Vagina (tissue), 2 donors: ENCODE measurements at regions not wholly inside any gene's neighbourhood (a gene's known extent, or its start where the extent isn't known, plus 50 kb on each side); places are given as distances from the start of the nearest gene placed in this dataset.

ENCODE experiments used
- POLR2A ChIP-seq, 2 donors: fragments of 450-650 bp; IDR thresholded peaks; one replicate each; pipeline ENCODE4 v1.6.1; 2017; ENCODE audit warnings: antibody characterized with exemption in 2 of 2, mild to moderate bottlenecking in 2 of 2, moderate library complexity in 2 of 2
- POLR2AphosphoS5 ChIP-seq, 2 donors: sonication (generic); formaldehyde crosslinking; IDR thresholded peaks; one replicate each; pipeline ENCODE4 v1.9.0; 2017; ENCODE audit warnings: antibody characterized with exemption in 2 of 2, mild to moderate bottlenecking in 2 of 2, low read depth in 1 of 2; ENCODE audit not compliant: insufficient read depth in 1 of 2
- TF ChIP-seq, protein P1 (sequence below), 3 experiments: fragments of 450-650 bp in 2 of 3; fragments of 200-600 bp in 1 of 3; sonication (generic) in 1 of 3; IDR thresholded peaks; one replicate each; pipeline ENCODE4 v1.5.1; 2017 to 2019; ENCODE audit warnings: antibody characterized with exemption in 3 of 3, mild to moderate bottlenecking in 2 of 3, moderate library complexity in 2 of 3

DNA sequence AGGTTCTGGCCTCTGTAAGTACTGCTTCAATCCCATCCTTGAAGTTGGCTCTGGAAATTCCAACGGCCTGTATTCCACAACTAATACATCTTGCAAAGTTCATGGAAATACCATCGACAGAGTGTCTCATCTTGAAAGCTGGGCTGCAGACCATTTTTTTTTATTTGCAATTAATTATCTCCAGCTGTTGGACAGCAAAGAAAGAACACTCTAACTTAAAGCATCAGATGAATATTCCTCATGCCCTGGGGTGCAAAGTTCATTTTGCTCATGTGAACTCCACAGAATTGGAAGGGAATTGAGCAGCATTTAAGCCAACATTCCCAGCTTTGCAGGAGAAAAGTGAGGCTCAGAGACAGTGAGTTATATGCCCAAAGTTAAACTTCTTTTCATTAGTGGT is 96.5 kb upstream of the PIEZO2 start:
- TF ChIP-seq, protein P1, sequence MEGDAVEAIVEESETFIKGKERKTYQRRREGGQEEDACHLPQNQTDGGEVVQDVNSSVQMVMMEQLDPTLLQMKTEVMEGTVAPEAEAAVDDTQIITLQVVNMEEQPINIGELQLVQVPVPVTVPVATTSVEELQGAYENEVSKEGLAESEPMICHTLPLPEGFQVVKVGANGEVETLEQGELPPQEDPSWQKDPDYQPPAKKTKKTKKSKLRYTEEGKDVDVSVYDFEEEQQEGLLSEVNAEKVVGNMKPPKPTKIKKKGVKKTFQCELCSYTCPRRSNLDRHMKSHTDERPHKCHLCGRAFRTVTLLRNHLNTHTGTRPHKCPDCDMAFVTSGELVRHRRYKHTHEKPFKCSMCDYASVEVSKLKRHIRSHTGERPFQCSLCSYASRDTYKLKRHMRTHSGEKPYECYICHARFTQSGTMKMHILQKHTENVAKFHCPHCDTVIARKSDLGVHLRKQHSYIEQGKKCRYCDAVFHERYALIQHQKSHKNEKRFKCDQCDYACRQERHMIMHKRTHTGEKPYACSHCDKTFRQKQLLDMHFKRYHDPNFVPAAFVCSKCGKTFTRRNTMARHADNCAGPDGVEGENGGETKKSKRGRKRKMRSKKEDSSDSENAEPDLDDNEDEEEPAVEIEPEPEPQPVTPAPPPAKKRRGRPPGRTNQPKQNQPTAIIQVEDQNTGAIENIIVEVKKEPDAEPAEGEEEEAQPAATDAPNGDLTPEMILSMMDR (IDR thresholded peaks at IDR 0.05), result no peak
- TF ChIP-seq POLR2A (IDR thresholded peaks at IDR 0.05) (no peak), POLR2AphosphoS5 (IDR thresholded peaks at IDR 0.05; ENCODE audit: insufficient read depth in 1 of 2, low read depth in 1 of 2) (no peak)
